NCI-H1105 (cell line): ENCODE measurements at regions not wholly inside any gene's neighbourhood (a gene's known extent, or its start where the extent isn't known, plus 50 kb on each side); places are given as distances from the start of the nearest gene placed in this dataset.
"Not testable (repeated sequence)": the region's sequence is repeated elsewhere in the genome, so short reads cannot be mapped to it uniquely, and the experiment has no call there.

ENCODE experiments used
- DNase-seq: peaks from one replicate; lab custom pipeline; 2025; lab: John Stamatoyannopoulos, UW

GRCh38 chrX:25851141-25851540, 287.0 kb upstream of the MAGEB18 start:
- no peak for DNase-seq

- DNase-seq = no peak
Measured at GRCh38 chrX:25853002-25853479, 285.1 kb upstream of the MAGEB18 start.

GRCh38 chrX:25858273-25858880, 279.8 kb upstream of the MAGEB18 start:
- no peak for DNase-seq

GRCh38 chrX:25860322-25860721, 277.8 kb upstream of the MAGEB18 start:
- DNase-seq = no peak

GRCh38 chrX:25869761-25870160, 268.4 kb upstream of the MAGEB18 start:
- DNase-seq = no peak

DNA sequence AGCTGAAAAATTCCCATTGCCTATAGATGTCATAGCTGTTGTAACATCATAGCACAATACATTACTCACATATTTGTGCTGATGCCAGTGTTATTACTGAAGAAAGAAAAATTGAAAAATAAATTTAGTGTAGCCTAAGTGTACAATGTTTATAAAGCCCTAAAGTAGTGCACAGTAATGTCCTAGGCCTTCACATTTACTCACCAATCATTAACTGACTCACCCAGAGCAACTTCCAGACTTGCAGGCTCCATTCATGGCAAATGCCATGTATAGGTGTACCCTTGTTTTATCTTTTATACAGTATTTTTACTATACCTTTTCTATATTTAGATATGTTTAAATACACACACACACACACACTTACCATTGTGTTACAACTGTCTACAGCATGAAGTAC, 265.4 kb upstream of the MAGEB18 start:
- no peak for DNase-seq

DNA sequence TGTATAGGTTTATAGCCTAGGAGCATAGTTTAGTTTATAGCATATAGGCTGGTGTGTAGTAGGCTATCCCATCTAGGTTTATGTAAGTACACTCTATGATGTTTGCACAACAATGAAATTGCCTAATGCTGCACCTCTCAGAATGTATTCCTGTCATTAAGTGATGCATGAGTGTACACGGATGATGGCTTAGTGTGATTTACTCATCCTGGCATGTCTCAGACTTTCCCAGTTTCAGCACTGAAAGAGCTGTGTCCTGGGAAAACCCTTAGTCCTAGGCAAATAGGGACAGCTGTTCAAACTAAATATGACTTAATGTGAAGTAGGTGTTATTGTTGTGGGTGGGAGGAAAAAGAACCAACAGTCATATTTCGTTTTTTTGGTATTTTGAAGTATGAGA, 264.9 kb upstream of the MAGEB18 start:
- no peak for DNase-seq

- no peak for DNase-seq
Measured at GRCh38 chrX:25878806-25879205, 259.3 kb upstream of the MAGEB18 start.

DNA sequence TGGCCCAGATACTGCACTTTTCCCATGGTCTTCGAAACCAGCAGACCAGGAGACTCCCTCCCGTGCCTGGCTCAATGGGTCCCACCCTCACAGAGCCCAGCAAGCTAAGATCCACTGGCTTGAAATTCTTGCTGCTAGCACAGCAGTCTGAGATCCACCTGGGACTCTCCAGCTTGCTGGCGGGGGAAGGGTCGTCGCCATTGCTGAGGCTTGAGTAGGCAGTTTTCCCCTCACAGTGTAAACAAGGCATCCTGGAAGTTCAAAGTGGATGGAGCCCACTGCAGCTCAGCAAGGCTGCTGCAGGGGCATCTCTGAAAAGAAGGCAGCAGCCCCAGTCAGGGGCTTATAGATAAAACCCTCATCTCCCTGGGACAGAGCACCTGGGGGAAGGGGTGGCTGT, 255.6 kb upstream of the MAGEB18 start:
- DNase-seq = not testable (repeated sequence)

DNA sequence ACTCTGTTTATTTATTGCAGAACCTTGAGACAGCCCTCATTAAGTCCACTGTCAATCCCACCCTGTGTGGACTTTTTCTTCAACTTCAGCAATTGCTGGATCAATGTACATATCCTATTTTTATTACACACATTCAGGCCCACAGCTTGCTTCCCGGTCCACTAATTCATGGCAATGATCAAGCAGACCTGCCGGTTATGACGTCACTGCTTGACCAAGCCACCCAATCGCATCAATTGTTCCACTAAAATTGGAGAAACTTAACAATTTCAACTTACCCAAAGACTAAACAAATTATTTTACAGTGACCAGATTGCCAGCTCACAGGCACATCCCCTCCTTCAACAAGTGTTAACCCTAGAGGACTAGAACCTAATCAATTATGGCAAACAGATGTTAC, 240.4 kb upstream of the MAGEB18 start:
- no peak for DNase-seq

DNA sequence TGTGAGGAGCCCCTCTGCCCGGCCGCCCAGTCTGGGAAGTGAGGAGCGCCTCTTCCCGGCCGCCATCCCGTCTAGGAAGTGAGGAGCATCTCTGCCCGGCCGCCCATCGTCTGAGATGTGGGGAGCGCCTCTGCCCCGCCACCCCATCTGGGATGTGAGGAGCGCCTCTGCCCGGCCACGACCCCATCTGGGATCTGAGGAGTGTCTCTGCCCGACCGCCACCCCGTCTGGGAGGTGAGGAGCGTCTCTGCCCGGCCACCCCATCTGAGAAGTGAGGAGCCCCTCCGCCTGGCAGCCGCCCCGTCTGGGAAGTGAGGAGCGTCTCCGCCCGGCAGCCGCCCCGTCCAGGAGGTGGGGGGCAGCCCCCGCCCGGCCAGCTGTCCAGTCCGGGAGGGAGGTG, 232.4 kb upstream of the MAGEB18 start:
- DNase-seq = not testable (repeated sequence)

GRCh38 chrX:25925946-25926345, 212.2 kb upstream of the MAGEB18 start:
- DNase-seq = no peak

- DNase-seq = no peak
Measured at GRCh38 chrX:25928316-25928715, 209.8 kb upstream of the MAGEB18 start.

DNA sequence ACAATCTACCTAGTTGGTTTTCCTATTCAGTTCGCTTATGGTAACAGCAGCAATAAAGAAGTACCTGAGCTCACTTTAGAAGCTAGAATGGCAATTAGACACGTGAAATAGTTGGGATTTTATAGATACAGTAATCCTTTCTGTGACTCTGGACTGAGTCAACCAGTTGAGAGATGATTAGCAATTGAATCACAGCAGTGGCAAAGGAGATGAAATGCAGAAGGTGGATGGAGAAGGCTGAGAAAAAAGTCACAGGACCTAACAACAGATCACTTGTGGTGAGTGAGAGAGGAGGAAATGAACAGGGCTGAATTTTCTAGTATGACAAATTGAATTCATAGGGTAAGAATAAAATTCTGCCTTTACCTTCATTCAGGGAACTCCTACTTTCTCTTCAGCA, 197.1 kb upstream of the MAGEB18 start:
- no peak for DNase-seq

DNA sequence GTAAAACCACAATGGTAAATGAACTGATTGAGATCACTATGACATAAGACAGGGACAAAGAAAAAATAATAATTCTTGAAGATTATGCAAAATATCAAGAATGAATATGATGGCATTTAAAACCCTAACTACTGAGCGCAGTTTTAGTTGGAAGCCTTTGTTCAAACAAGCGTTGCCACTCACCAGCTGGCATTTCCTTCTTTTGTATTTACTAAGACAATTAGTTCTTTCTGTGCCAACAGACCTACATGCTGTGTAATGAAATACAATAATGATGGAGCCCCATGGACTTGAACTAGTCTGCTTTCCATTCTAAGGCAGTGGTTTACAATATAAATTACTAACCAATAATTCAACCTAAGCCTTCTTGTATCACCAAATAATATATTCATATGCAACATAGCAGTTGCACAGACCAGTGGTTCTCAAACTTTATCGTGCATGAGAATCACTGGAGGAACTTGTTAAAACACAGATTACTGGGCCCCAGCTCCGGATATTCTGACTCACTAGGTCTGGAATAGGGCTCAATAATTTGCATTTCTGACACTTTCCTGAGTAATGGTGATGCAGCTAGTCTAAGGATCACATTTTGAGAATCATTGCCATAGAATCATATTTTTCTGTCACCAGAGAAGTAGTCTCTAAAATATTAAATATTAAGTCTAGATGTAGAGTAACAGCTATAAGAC, 196.4 kb upstream of the MAGEB18 start:
- DNase-seq = no peak

DNA sequence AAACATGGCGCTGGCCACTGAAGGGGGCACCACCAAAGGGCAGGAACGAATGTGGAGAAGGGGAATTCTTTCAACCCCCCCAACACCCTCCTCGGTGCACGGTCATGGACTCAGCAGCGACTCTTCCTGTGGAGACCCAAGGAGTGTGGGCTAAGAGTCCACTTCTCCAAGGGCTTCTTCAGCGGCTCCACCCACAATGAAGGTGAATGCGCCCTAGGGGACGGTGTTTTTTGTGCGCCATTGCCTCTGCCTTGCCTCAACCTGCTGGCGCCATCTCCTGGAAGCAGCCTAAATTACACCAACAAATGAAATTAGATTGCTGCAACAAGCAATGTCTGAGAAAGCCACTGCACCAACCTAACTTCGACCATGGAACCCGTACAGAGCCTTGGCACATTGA, 169.2 kb upstream of the MAGEB18 start:
- peak; percentile 36 for DNase-seq

DNA sequence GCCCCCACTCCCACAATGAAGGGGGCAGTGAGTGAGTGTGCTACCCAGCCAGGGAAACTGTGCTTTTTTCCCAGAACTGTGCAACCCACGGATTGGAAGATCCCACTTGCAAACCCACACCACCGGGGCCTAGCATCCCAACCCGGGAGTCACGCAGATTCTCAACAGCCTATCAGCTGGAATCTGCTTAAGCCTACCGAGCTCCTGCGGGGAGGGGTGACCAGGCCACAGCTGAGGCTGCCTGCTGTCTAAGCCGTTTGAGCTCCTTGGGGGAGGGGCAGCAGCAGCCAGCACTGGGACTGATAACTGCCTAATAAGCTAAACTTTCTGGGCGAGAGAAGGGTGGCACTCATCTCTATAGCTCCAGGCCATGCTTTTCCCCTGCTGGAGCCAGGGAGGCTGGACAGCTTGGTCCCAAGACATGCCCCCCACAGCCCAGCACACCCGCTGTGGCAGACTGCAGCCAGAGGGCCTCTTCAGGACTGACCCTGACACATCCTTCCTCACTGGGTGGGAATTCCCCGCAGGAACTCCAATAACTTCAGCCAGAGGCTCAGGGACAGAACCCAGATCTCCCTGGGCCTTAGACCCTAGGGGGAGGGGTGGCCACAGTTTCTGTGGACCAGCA, 161.3 kb upstream of the MAGEB18 start:
- no peak for DNase-seq

- no peak for DNase-seq
Measured at GRCh38 chrX:25998687-25999086, 139.5 kb upstream of the MAGEB18 start.

- DNase-seq = no peak
Measured at GRCh38 chrX:26007462-26007861, 130.7 kb upstream of the MAGEB18 start.

- DNase-seq = no peak
Measured at GRCh38 chrX:26008042-26008441, 130.1 kb upstream of the MAGEB18 start.

- DNase-seq = no peak
Measured at GRCh38 chrX:26008691-26009090, 129.5 kb upstream of the MAGEB18 start.

DNA sequence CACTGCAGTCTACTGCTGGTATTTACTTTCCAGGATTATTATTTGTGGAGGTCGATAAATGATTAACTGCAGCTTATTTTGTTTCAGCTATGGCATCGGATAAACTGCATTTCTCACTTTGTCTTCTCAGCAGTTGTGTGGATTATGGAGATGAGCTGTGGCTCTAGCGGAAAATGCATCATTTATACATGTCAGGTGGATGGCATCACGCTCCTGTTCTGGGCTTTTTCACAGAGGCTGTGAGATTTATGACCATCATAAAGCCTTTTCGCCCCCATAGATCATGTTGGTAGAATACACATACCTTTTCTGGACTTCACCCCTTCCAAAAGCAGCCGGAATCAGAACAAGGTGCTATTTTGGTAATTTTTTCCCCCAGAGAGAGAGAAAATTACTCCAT, 118.8 kb upstream of the MAGEB18 start:
- DNase-seq = no peak

- DNase-seq = no peak
Measured at GRCh38 chrX:26026179-26026578, 112.0 kb upstream of the MAGEB18 start.
